Endometrium (tissue), 2 donors: ENCODE measurements at regions not wholly inside any gene's neighbourhood (a gene's known extent, or its start where the extent isn't known, plus 50 kb on each side); places are given as distances from the start of the nearest gene placed in this dataset.
"Not testable (repeated sequence)": the region's sequence is repeated elsewhere in the genome, so short reads cannot be mapped to it uniquely, and the experiment has no call there.

Source experiments
- FAIRE-seq: peaks from 2 replicates; lab custom pipeline; 2012; peaks lifted over from hg19 to GRCh38; lab: Jason Lieb, UNC
- donor health status: control.
- donor health status: control.

- FAIRE-seq, result no peak
Observed at GRCh38 chr7:10593080-10593479, 380.6 kb upstream of the PHF14 start.

GRCh38 chr7:10596827-10597226 lies 376.8 kb upstream of the PHF14 start:
- no peak for FAIRE-seq

GRCh38 chr7:10604128-10604527 lies 369.5 kb upstream of the PHF14 start:
- no peak for FAIRE-seq

- FAIRE-seq, result no peak
Observed at GRCh38 chr7:10612950-10613349, 360.7 kb upstream of the PHF14 start.

GRCh38 chr7:10618953-10619352 lies 354.7 kb upstream of the PHF14 start:
- FAIRE-seq, result no peak

GRCh38 chr7:10632712-10633111 lies 341.0 kb upstream of the PHF14 start:
- FAIRE-seq, result no peak

GRCh38 chr7:10634239-10634638 lies 339.4 kb upstream of the PHF14 start:
- no peak for FAIRE-seq

- FAIRE-seq, result no peak
Observed at GRCh38 chr7:10637991-10638390, 335.7 kb upstream of the PHF14 start.

- no peak for FAIRE-seq
Observed at GRCh38 chr7:10643545-10643944, 330.1 kb upstream of the PHF14 start.

- FAIRE-seq, result no peak
Observed at GRCh38 chr7:10644849-10645248, 328.8 kb upstream of the PHF14 start.

- no peak for FAIRE-seq
Observed at GRCh38 chr7:10646194-10646593, 327.5 kb upstream of the PHF14 start.

GRCh38 chr7:10648289-10648688 lies 325.4 kb upstream of the PHF14 start:
- no peak for FAIRE-seq

- not testable (repeated sequence) for FAIRE-seq
Observed at GRCh38 chr7:10649120-10649519, 324.6 kb upstream of the PHF14 start.

GRCh38 chr7:10655031-10655430 lies 318.6 kb upstream of the PHF14 start:
- no peak for FAIRE-seq

- FAIRE-seq, result no peak
Observed at GRCh38 chr7:10657201-10657600, 316.5 kb upstream of the PHF14 start.

GRCh38 chr7:10657837-10658236 lies 315.8 kb upstream of the PHF14 start:
- FAIRE-seq, result no peak

GRCh38 chr7:10662491-10662890 lies 311.2 kb upstream of the PHF14 start:
- no peak for FAIRE-seq

GRCh38 chr7:10662982-10663884 lies 310.4 kb upstream of the PHF14 start:
- no peak for FAIRE-seq

- no peak for FAIRE-seq
Observed at GRCh38 chr7:10672186-10672585, 301.5 kb upstream of the PHF14 start.

GRCh38 chr7:10677211-10677610 lies 296.5 kb upstream of the PHF14 start:
- no peak for FAIRE-seq

GRCh38 chr7:10677668-10678232 lies 295.9 kb upstream of the PHF14 start:
- no peak for FAIRE-seq

GRCh38 chr7:10684606-10685005 lies 289.1 kb upstream of the PHF14 start:
- no peak for FAIRE-seq

GRCh38 chr7:10685040-10685439 lies 288.6 kb upstream of the PHF14 start:
- FAIRE-seq, result no peak

- no peak for FAIRE-seq
Observed at GRCh38 chr7:10688544-10688943, 285.1 kb upstream of the PHF14 start.
